ENCODE measurements at regions not wholly inside any gene's neighbourhood (a gene's known extent, or its start where the extent isn't known, plus 50 kb on each side); places are given as distances from the start of the nearest gene placed in this dataset.

GRCh38 chr13:21814604-21815003, 143.7 kb downstream of the FGF9 start:
- intact Hi-C loops (cut with DNase I) = no loop called here
- DNase-seq = no peak

DNA sequence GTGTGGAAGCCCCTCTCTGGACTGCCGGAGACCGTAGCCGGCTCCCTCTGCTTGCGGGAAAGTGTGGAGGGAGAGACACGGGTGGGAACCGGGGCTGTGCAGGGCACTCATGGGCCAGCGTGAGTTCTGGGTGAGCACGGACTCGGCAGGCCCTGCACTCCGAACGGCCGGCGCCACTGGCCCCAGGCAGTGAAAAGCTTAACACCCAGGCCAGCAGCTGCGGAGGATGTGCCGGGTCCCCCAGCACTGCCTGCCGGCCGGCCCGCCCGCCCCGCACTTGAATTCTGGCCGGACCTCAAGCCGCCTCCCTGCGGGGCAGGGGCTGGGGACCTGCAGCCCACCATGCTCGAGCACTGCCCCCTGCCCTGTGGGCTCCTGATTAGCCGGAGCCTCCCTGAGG, 147.0 kb downstream of the FGF9 start:
- peak in 2 of 10 donors; percentile 80 to 82 for DNase-seq
- intact Hi-C loops (cut with DNase I) = no loop called here

DNA sequence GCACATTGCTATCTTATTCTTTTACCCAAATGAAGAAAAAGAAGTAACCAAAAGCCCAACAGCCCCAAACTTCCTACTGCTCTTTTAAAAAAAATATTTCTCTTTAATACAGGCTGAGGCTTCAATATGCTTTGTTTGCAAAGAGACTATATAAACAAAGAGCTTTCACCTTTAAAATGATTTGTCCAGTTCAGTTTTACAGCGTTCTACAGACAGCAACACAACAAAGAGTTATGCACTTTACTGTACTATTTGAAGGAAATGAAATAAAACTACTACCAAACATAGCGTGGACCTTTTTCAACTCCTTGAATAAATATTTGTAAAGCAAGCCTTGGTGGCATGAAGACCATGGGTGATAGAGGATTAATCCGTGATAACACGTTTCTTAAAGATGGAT, 151.2 kb downstream of the FGF9 start:
- DNase-seq = no peak
- intact Hi-C loops (cut with DNase I) = no loop called here

- no peak for DNase-seq
- intact Hi-C loops (cut with DNase I) = no loop called here
Measured at GRCh38 chr13:21823416-21823815, 152.5 kb downstream of the FGF9 start.

DNA sequence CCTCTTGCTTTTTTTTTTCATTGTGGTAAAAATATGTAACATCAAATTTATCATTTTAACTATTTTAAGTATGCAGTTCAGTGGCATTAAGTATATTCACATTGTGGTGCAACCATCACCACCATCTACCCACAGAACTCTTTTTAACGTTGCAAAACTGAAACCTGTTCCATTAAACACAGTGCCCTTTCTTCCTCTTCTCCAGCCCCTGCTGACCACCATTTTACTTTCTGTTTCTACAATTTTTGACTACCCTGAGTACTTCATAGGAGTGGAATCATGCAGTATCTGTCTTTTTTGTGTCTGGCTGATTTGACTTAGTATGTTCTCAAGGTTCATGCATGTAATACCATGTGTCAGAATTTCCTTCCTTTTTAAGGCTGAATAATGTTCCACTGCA, 153.1 kb downstream of the FGF9 start:
- intact Hi-C loops (cut with DNase I) = no loop called here

DNA sequence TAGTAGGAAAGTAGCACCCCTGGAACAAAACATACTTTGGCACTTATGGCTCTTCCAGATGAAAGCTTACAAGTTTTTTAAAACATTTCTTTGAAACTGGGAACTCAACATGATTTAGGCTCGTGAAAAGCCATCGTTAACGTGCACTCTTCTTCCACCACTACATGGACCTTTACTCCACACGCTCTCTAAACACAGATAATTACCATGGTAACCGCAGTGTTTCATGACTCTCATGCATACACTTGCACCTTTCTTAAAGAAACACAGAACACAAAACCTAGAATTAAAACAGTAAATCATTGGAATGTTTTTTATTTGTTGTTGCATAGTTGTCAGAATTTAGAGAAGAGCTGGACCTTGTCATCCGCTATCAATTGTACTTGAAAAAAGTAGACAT, 154.3 kb downstream of the FGF9 start:
- DNase-seq = no peak
- intact Hi-C loops (cut with DNase I) = no loop called here

More for the DNA sequence above, 153.1 kb downstream of the FGF9 start:
- DNase-seq = no peak

GRCh38 chr13:21825801-21826200, 154.9 kb downstream of the FGF9 start:
- intact Hi-C loops (cut with DNase I) = no loop called here
- no peak for DNase-seq

DNA sequence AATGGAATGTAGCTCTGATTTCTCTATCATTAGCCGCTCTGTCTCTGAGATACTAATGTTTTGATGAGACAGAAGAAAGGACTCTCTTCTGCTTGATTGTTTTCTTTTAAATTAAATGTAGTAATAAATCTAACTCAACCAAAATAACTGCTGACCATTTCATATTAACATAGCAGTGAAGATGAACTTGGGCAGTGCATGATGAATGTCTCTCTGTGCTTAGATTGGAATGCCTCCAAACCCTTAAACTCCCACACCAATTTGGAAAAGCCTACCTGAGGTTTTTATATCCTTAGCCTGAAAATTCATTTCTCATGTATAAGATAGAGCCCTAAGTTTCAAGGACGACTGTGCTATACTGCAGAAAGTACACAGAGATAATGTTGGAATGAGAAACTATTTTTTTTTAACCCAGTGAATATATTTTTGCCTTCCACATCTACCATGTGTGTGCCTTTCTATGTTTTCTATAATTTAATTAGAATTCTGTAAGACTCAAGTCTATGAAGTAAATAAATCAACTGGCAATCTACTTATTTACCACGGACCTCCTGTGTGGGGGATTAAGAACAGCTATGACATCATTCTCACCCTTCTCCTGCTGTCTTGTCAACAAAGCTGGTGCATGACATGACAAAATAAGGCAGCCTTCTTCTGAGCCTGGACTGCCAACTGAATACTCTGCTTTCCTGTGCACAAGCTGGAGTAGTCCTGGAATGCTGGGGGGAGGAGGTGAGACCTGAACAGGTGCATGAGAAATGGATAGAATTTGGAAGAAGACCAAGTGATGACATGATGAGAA, 155.5 kb downstream of the FGF9 start:
- no peak for DNase-seq
- intact Hi-C loops (cut with DNase I) = no loop called here

DNA sequence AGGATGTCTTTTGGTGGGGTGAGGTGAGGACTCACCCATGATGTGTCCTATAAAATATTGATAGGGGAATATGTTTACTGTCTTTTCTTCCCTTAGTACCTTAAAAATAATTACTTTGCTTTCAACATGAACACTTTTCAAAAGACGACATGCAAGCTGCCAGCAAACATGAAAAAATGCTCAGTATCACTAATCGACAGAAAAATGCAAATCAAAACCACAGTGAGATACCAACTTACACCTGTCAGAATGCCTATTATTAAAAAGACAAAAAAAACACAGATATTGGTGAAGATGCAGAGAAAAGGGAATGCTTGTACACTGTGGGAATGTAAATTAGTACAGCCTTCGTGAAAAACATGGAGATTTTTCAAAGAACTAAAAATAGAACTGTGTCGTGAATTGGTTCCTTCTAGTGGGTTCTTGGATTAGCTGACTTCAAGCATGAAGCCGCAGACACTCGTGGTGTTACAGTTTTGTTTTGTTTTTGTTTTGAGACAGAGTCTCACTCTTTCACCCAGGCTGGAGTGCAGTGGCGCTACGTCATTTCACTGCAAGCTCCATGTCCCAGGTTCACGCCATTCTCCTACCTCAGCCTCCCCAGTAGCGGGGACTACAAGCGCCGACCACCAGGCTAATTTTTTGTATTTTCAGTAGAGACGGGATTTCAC, 160.9 kb downstream of the FGF9 start:
- intact Hi-C loops (cut with DNase I) = no loop called here
- no peak for DNase-seq

DNA sequence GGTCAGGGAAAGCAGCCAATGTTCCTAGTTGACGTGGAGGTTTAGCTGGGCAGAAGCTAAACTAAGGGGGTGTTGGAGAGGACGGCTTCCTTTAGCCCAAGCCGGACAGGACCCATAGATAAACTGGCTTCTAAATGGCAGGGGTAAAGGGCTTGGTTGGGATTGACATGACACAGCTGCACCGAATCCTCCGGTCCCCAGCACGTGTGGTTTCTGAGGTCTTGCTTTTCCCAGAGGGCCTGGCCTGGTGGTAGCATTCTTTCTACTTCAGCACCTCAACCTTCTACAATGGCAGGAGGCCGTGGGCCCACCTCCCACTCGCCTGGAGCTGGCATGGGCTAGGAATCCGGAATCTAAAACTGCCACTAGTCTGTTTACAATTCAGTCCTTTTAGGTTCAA, 163.0 kb downstream of the FGF9 start:
- intact Hi-C loops (cut with DNase I) = no loop called here
- no peak for DNase-seq

GRCh38 chr13:21834521-21834920, 163.6 kb downstream of the FGF9 start:
- DNase-seq = no peak
- intact Hi-C loops (cut with DNase I) = no loop called here

- intact Hi-C loops (cut with DNase I) = no loop called here
Measured at GRCh38 chr13:21837288-21837687, 166.4 kb downstream of the FGF9 start.

GRCh38 chr13:21837841-21838551, 167.1 kb downstream of the FGF9 start:
- DNase-seq = no peak
- intact Hi-C loops (cut with DNase I) = no loop called here

More at GRCh38 chr13:21837288-21837687, 166.4 kb downstream of the FGF9 start:
- no peak for DNase-seq

DNA sequence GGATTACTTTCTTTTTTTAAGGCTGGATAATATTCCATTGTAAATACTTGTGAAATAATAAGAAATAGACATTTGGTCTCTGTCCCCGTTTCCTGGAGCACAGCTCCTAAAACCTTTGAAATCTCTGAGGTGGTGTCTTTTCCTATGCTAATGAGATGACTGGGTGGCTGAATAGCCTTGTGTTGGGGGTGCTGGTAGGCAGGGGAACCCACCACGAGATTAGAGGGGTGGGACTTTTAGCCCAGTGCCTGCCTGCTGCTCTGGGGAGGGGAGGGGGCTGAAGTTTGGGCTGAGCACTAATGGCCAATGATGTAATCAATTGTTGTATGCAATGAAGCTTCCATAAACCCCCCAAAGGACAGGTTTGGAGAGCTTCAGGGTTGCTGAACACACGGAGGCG, 175.7 kb downstream of the FGF9 start:
- intact Hi-C loops (cut with DNase I) = no loop called here
- DNase-seq = no peak

DNA sequence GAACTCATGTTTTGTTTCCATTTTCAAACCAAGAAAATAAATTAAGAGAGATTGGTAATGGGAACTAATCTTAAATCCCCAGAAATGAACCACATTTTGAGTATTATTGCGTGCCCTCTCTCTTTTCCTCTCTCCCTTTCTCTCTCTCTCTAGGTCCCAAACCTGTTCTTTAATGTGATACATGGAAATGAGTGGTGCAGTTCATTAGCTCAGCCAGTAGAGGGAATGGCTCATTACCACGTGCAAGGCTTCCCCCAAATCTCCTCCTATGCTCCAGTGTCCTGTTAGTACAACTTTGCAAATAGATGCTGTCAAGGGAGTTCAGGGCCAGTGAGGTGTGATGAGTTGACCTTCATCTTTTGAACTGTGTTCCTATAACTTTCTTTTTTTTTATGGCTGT, 178.4 kb downstream of the FGF9 start:
- DNase-seq = no peak
- intact Hi-C loops (cut with DNase I) = no loop called here

- DNase-seq = no peak
- intact Hi-C loops (cut with DNase I) = no loop called here
Measured at GRCh38 chr13:21850013-21851006, 179.4 kb downstream of the FGF9 start.

- no peak for DNase-seq
- intact Hi-C loops (cut with DNase I) = no loop called here
Measured at GRCh38 chr13:21852043-21852442, 181.2 kb downstream of the FGF9 start.

GRCh38 chr13:21853779-21854178, 182.9 kb downstream of the FGF9 start:
- intact Hi-C loops (cut with DNase I) = no loop called here
- DNase-seq = no peak

DNA sequence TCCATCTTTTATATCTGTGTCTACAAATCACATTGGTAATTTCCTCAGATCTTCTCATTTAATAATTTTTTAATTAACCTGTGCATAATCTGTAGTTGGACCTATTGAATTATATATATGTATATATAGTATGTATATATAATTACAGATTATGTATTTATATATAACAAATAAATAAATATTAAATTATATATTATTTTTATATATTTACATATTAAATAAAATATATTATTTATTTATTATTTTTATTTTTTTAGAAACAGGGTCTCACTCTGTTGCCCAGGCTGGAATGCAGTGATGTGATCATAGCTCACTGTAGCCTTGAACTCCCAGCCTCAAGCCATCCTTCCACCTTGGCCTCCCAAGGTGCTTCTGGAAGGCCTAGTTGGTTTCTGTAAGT, 197.9 kb downstream of the FGF9 start:
- DNase-seq = no peak
- intact Hi-C loops (cut with DNase I) = no loop called here

- no peak for DNase-seq
- intact Hi-C loops (cut with DNase I) = no loop called here
Measured at GRCh38 chr13:21871382-21871781, 200.5 kb downstream of the FGF9 start.

Data from posterior cingulate gyrus (tissue), 11 donors.